ENCODE measurements at regions not wholly inside any gene's neighbourhood (a gene's known extent, or its start where the extent isn't known, plus 50 kb on each side); places are given as distances from the start of the nearest gene placed in this dataset.
"Not testable (repeated sequence)": the region's sequence is repeated elsewhere in the genome, so short reads cannot be mapped to it uniquely, and the experiment has no call there.

GRCh38 chr1:60262701-60263100 is 189.1 kb upstream of the C1orf87 start:
- DNase-seq (ENCODE audit: low spot score in 2 of 2): no peak

DNA sequence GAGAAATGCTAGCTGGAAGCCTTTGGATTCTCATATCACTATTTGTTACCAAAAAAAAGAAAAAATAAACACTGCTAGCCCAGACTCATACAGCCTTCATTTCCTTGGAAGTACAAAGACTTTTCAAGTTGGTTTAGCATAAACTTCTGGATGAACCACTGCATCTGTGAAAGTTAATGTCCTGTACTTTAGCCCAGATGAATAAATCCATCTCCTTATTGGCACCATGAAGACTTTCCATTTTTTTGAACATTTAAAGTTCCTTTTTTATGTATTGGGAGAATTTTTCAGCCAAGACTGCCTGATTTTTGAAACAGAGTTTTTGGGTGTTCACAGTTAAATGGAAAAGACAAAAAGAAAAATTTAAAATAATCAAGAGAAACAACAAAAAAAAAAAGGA is 184.0 kb upstream of the C1orf87 start:
- FAIRE-seq (no peak), DNase-seq (ENCODE audit: low spot score in 2 of 2) (no peak)

More at GRCh38 chr1:60262701-60263100, 189.1 kb upstream of the C1orf87 start:
- FAIRE-seq: no peak

GRCh38 chr1:60255565-60255964 is 182.0 kb upstream of the C1orf87 start:
- FAIRE-seq (no peak), DNase-seq (ENCODE audit: low spot score in 2 of 2) (no peak)

GRCh38 chr1:60251426-60251825 is 177.9 kb upstream of the C1orf87 start:
- no peak for FAIRE-seq

GRCh38 chr1:60247467-60247866 is 173.9 kb upstream of the C1orf87 start:
- FAIRE-seq; DNase-seq (ENCODE audit: low spot score in 2 of 2): not testable (repeated sequence)

More at GRCh38 chr1:60251426-60251825, 177.9 kb upstream of the C1orf87 start:
- no peak for DNase-seq (ENCODE audit: low spot score in 2 of 2)

- no peak for FAIRE-seq
These were observed 171.8 kb upstream of the C1orf87 start for GRCh38 chr1:60245324-60245723.

GRCh38 chr1:60244906-60245305 is 171.3 kb upstream of the C1orf87 start:
- no peak for DNase-seq (ENCODE audit: low spot score in 2 of 2)
- FAIRE-seq: no peak

More at GRCh38 chr1:60245324-60245723, 171.8 kb upstream of the C1orf87 start:
- no peak for DNase-seq (ENCODE audit: low spot score in 2 of 2)

DNA sequence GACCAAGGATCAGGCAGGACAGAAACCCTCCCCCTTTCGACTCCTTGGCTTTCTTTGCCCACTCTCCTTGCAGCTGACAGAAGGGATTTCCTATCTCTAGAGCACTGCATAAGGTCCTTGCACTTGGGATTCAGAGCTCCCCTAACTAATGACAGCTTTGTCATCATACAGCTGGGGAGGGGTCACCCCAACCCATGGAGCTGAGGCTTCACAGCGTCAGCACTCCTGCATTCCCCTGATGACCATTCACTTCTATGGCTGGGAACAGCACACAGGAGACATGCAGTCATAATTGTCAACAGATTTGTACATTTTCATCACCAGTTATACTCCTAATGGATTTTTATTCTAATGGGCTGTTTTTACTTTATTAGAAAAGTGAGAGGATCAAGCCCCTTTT is 161.7 kb upstream of the C1orf87 start:
- FAIRE-seq (no peak), DNase-seq (ENCODE audit: low spot score in 2 of 2) (no peak)

GRCh38 chr1:60234776-60235175 is 161.2 kb upstream of the C1orf87 start:
- FAIRE-seq (no peak), DNase-seq (ENCODE audit: low spot score in 2 of 2) (no peak)

DNA sequence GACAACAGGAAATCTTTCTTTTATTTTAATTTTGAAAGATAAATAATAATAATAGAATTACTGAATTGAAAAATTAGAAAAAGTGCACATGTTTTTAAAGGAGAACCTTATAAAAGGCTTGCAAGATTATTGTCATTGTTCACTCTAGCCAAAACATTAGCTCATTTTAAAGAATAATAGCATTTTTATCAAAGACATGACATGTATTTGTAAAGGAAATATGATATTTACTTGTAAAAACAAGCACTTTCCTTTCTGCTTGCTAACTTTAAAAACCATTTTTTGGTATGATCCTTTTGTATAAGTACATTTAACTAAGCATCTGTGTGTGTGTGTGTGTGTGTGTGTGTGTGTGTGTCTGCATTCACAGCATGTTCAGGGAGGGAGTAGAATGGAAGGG is 156.3 kb upstream of the C1orf87 start:
- FAIRE-seq (no peak), DNase-seq (ENCODE audit: low spot score in 2 of 2) (no peak)

DNA sequence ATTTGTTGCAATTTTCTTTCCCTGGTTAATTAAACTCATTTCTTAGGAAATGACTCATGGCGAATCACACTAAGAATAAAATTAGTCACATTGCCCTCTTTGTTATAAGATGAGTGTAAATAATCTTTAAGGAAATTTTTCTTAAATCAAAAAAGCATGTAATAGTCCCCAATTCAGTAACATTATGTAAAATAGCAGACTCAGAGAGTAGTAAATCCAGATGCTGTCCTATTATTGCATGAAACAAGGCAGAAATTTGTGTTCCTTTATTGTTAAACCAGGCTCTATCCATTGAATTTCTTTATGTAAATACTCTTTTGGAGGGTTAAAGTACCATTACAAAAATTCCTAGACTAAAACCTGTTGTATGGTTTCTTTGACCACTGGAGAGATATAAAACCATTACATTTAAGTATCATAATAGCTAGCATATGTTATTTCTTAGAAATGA is 154.5 kb upstream of the C1orf87 start:
- DNase-seq (ENCODE audit: low spot score in 2 of 2) (no peak), FAIRE-seq (no peak)

- DNase-seq (ENCODE audit: low spot score in 2 of 2) (no peak), FAIRE-seq (no peak)
These were observed 154.0 kb upstream of the C1orf87 start for GRCh38 chr1:60227601-60228000.

GRCh38 chr1:60225486-60225885 is 151.9 kb upstream of the C1orf87 start:
- FAIRE-seq (no peak), DNase-seq (ENCODE audit: low spot score in 2 of 2) (no peak)

DNA sequence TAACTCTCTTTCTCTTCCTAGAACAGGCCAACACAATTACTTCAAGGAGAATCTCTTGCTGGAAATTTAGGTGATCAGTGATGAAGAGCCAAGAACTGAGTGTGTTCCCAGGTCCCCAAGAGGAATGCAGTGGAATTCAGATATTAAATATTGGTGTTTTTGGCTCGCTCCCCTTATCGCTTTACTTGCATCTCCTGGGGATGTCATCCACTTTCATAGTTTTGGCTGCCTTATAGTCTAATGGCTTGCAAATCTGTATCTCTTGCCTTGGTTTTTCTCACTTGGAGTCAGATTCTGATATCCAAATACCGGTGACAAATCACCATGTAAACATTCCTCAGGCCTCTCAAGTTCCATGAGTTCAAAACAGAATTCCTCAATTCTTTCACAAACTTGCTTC is 151.0 kb upstream of the C1orf87 start:
- FAIRE-seq: no peak

GRCh38 chr1:60223158-60223557 is 149.6 kb upstream of the C1orf87 start:
- FAIRE-seq: no peak
- no peak for DNase-seq (ENCODE audit: low spot score in 2 of 2)

More for the DNA sequence above, 151.0 kb upstream of the C1orf87 start:
- DNase-seq (ENCODE audit: low spot score in 2 of 2): no peak

DNA sequence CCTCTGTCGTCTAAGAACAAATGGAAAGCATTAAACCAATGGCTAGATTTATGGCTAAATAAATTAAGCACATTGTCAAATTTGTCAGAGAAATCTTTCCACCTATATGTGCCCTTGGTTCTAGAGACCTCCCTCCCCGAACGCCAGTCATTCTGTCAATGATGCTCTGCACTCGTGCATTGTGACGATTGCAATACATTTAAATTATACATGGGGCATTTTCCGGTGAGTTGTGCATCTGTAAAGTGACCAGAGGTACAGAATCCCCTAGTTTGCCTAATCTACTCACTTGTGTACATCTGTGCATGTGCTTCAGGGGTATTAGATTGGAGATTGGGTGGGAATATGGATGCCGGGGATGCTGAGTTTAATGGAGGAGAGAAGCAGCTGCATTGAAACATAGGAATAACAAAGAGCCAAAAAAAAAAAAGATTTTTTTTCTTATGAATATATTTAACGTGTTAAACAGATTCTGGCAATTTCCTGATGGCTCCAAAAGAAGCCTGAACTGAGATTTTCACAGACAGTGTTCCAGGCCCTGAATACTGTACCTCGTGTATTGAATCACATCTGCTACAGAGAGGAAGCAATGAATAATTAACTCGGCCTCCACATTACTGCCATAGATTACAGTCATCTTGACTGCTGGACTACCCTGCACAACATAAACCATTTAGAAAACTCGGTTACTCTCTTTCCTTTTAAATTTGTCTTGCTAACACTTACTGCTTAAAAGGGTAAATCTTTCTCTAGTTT is 149.0 kb upstream of the C1orf87 start:
- DNase-seq (ENCODE audit: low spot score in 2 of 2) (no peak), FAIRE-seq (no peak)

- FAIRE-seq (no peak), DNase-seq (ENCODE audit: low spot score in 2 of 2) (no peak)
These were observed 139.7 kb upstream of the C1orf87 start for GRCh38 chr1:60213253-60213652.

GRCh38 chr1:60196026-60196425 is 122.5 kb upstream of the C1orf87 start:
- FAIRE-seq (no peak), DNase-seq (ENCODE audit: low spot score in 2 of 2) (no peak)

GRCh38 chr1:60185684-60186083 is 112.1 kb upstream of the C1orf87 start:
- FAIRE-seq (no peak), DNase-seq (ENCODE audit: low spot score in 2 of 2) (no peak)

GRCh38 chr1:60184521-60184920 is 111.0 kb upstream of the C1orf87 start:
- FAIRE-seq: no peak

DNA sequence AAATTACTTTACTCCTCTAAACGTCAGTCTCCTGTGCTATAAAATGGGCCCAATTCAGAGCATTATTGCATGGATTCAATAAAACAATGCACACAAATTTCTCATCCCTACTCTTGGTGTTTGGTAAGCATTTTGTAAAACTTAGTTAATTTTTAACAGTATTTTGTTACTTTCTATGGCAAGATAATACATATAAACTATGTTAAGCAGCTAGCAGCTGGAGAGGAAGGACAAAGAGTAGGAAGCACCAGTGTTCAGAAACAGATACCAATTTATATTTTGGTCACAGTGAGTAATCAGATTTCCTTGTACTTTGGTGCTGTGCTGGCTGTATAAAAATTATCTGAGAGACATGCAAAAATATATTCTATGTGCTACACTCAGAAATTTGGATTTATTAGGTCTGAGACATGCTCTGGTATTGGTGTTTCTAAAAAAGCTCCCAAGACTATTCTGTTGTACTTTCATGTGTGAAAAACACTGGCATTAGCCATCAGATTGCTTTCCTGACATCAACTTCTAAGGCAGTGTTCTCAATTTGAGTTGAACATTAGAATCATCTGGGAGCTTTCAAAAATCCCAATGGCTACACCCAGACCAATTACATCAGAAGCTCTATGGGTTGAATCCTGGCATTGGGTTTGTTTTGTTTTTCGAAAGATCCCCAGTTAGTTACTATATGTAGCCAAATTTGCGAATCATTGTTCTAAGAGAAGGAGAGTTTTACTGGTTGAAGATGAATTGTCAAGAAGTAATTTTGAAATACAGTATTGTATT is 100.3 kb upstream of the C1orf87 start:
- DNase-seq (ENCODE audit: low spot score in 2 of 2) (no peak), FAIRE-seq (no peak)

More at GRCh38 chr1:60184521-60184920, 111.0 kb upstream of the C1orf87 start:
- DNase-seq (ENCODE audit: low spot score in 2 of 2): no peak

DNA sequence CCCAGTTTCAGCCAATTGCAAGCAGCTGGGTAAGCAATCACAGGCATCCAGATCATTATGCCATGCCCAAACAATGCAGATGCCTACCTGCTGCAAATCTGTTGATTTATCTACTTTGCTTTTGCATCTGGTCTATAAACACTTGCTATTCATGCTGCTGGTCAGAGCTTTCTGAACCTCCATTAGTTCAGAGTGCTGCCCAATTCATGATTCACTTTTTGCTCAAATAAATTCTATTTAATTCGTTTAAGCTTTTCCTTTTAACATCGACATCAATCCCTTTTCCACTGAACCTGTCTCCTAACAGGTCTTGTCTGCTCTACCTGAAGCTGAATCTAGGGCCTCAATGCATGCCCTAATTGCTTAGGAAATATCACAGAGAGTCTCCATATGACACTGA is 99.4 kb upstream of the C1orf87 start:
- FAIRE-seq: no peak

More for the DNA sequence above, 99.4 kb upstream of the C1orf87 start:
- no peak for DNase-seq (ENCODE audit: low spot score in 2 of 2)
